Urothelium cell line (cell line): ENCODE measurements at regions not wholly inside any gene's neighbourhood (a gene's known extent, or its start where the extent isn't known, plus 50 kb on each side); places are given as distances from the start of the nearest gene placed in this dataset.
A peak's percentile ranks its signal among the peaks of the same experiment; 100 is the strongest.
"Not testable (repeated sequence)": the region's sequence is repeated elsewhere in the genome, so short reads cannot be mapped to it uniquely, and the experiment has no call there.

Experiments used
- DNase-seq: peaks from one replicate; pipeline ENCODE4 v3.0.0; 2011; ENCODE audit warnings: low spot score, mixed read lengths
- FAIRE-seq: peaks from 2 replicates; lab custom pipeline; 2011; peaks lifted over from hg19 to GRCh38; lab: Jason Lieb, UNC

- FAIRE-seq, DNase-seq: not testable (repeated sequence)
Observed at GRCh38 chr6:58257625-58258024, 940.2 kb downstream of the PRIM2 start.

GRCh38 chr6:58290177-58290576 is 972.7 kb downstream of the PRIM2 start:
- no peak for FAIRE-seq
- no peak for DNase-seq

GRCh38 chr6:58291319-58291718 is 973.9 kb downstream of the PRIM2 start:
- not testable (repeated sequence) for DNase-seq, FAIRE-seq

- not testable (repeated sequence) for DNase-seq
- FAIRE-seq = peak; percentile 98
Observed at GRCh38 chr6:58307901-58308300, 990.5 kb downstream of the PRIM2 start.

GRCh38 chr6:58332108-58332507 is 1014.7 kb downstream of the PRIM2 start:
- not testable (repeated sequence) for FAIRE-seq, DNase-seq

GRCh38 chr6:58342287-58342686 is 1024.9 kb downstream of the PRIM2 start:
- not testable (repeated sequence) for DNase-seq, FAIRE-seq

GRCh38 chr6:58347534-58347933 is 1030.1 kb downstream of the PRIM2 start:
- not testable (repeated sequence) for FAIRE-seq, DNase-seq

GRCh38 chr6:58351619-58352018 is 1034.2 kb downstream of the PRIM2 start:
- not testable (repeated sequence) for DNase-seq, FAIRE-seq

GRCh38 chr6:58358452-58358851 is 1041.0 kb downstream of the PRIM2 start:
- peak; percentile 65 for FAIRE-seq
- DNase-seq = not testable (repeated sequence)

- not testable (repeated sequence) for FAIRE-seq, DNase-seq
Observed at GRCh38 chr6:58365856-58366255, 1048.4 kb downstream of the PRIM2 start.

- not testable (repeated sequence) for FAIRE-seq, DNase-seq
Observed at GRCh38 chr6:58406659-58407058, 1089.2 kb downstream of the PRIM2 start.

- FAIRE-seq = no peak
- DNase-seq = no peak
Observed at GRCh38 chr6:58419321-58419720, 1101.9 kb downstream of the PRIM2 start.
